ENCODE measurements at regions not wholly inside any gene's neighbourhood (a gene's known extent, or its start where the extent isn't known, plus 50 kb on each side); places are given as distances from the start of the nearest gene placed in this dataset.

- DNase-seq (ENCODE audit: low read depth) = no peak
Observed at GRCh38 chr18:45227001-45227742, 388.1 kb upstream of the SLC14A2 start.

GRCh38 chr18:45228796-45229388 is 386.4 kb upstream of the SLC14A2 start:
- DNase-seq (ENCODE audit: low read depth) = no peak

- no peak for DNase-seq (ENCODE audit: low read depth)
Observed at GRCh38 chr18:45231617-45232016, 383.7 kb upstream of the SLC14A2 start.

GRCh38 chr18:45232061-45232460 is 383.2 kb upstream of the SLC14A2 start:
- DNase-seq (ENCODE audit: low read depth) = no peak

- DNase-seq (ENCODE audit: low read depth) = no peak
Observed at GRCh38 chr18:45236676-45237075, 378.6 kb upstream of the SLC14A2 start.

GRCh38 chr18:45237343-45238098 is 377.8 kb upstream of the SLC14A2 start:
- DNase-seq (ENCODE audit: low read depth) = no peak

GRCh38 chr18:45241271-45241670 is 374.0 kb upstream of the SLC14A2 start:
- DNase-seq (ENCODE audit: low read depth) = no peak

GRCh38 chr18:45241982-45242565 is 373.2 kb upstream of the SLC14A2 start:
- no peak for DNase-seq (ENCODE audit: low read depth)

- no peak for DNase-seq (ENCODE audit: low read depth)
Observed at GRCh38 chr18:45243340-45244110, 371.8 kb upstream of the SLC14A2 start.

GRCh38 chr18:45245091-45245511 is 370.2 kb upstream of the SLC14A2 start:
- no peak for DNase-seq (ENCODE audit: low read depth)

- peak; percentile 76 for DNase-seq (ENCODE audit: low read depth)
Observed at GRCh38 chr18:45248240-45248903, 366.9 kb upstream of the SLC14A2 start.

GRCh38 chr18:45249246-45249661 is 366.0 kb upstream of the SLC14A2 start:
- no peak for DNase-seq (ENCODE audit: low read depth)

- DNase-seq (ENCODE audit: low read depth) = no peak
Observed at GRCh38 chr18:45250479-45250878, 364.8 kb upstream of the SLC14A2 start.

GRCh38 chr18:45251236-45251635 is 364.0 kb upstream of the SLC14A2 start:
- no peak for DNase-seq (ENCODE audit: low read depth)

- DNase-seq (ENCODE audit: low read depth) = no peak
Observed at GRCh38 chr18:45252474-45252873, 362.8 kb upstream of the SLC14A2 start.

GRCh38 chr18:45253056-45253565 is 362.2 kb upstream of the SLC14A2 start:
- no peak for DNase-seq (ENCODE audit: low read depth)

GRCh38 chr18:45253973-45254708 is 361.1 kb upstream of the SLC14A2 start:
- no peak for DNase-seq (ENCODE audit: low read depth)

GRCh38 chr18:45254709-45255082 is 360.6 kb upstream of the SLC14A2 start:
- DNase-seq (ENCODE audit: low read depth) = no peak

GRCh38 chr18:45255197-45255890 is 359.9 kb upstream of the SLC14A2 start:
- peak; percentile 91 for DNase-seq (ENCODE audit: low read depth)

- DNase-seq (ENCODE audit: low read depth) = no peak
Observed at GRCh38 chr18:45260125-45260524, 355.2 kb upstream of the SLC14A2 start.
